NCI-H748 (cell line): ENCODE measurements at regions not wholly inside any gene's neighbourhood (a gene's known extent, or its start where the extent isn't known, plus 50 kb on each side); places are given as distances from the start of the nearest gene placed in this dataset.
"Not testable (repeated sequence)": the region's sequence is repeated elsewhere in the genome, so short reads cannot be mapped to it uniquely, and the experiment has no call there.

ENCODE experiments used
- DNase-seq: peaks from one replicate; lab custom pipeline; 2025; ENCODE audit not compliant: unreplicated experiment; lab: John Stamatoyannopoulos, UW

- not testable (repeated sequence) for DNase-seq
Observed at GRCh38 chr12:131311279-131311722, 357.6 kb downstream of the ADGRD1 start.

GRCh38 chr12:131311764-131312163, 358.1 kb downstream of the ADGRD1 start:
- peak; percentile 9 for DNase-seq

DNA sequence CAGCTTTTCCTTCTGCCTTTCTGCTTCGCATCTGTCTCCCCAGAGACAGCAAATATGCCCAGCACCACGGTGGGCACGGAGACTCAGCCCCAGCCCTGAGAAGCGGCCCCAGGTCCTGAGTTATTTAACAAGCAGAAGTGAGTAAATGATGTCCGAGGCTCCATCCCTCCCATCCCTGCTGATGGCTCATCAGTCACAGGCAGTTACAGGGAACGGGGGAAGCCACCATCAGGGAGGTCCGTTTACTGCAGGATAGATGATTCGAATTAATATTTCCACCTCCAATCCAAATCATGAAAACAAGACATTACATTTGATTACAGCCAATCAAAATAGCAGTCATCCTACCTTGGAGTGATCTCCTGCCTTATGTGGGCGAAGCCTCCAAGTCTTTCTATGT, 358.7 kb downstream of the ADGRD1 start:
- DNase-seq, result not testable (repeated sequence)

DNA sequence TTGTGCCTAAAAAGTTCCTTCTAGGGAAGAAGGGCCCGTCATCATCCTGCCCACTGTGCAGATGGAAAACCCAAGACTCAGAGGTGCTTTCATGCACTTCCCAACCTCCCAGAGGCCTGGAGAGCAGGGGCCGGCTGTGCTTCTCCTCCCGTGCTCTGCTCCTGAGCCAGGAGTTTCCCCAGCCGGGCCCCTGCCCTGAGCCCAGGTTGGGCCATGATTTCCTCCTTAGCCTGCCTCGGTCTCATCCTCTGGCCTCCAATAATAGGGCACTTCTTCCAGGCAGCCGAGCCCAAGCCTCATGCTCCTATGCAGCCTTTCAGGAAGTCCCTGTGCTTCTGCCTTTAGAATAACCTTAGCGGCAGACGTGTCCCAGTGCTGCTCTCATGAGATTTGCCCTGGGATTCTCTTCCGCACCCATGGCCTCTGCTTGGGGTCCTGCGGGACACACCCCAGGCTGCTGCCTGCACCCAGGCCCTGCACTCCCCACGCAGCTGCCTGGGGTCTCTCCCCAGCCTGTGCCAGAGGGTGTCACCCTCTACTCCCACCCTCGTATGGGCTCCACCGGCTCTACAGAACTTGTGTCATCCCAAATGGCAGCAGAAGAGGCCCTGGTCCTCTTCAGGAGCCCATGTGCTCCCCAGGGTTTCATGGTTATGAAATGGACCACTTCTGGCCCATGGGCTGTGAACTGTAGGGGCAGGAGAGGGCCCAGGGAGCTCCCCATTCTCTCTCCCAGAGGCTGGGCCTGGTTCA, 359.3 kb downstream of the ADGRD1 start:
- no peak for DNase-seq

DNA sequence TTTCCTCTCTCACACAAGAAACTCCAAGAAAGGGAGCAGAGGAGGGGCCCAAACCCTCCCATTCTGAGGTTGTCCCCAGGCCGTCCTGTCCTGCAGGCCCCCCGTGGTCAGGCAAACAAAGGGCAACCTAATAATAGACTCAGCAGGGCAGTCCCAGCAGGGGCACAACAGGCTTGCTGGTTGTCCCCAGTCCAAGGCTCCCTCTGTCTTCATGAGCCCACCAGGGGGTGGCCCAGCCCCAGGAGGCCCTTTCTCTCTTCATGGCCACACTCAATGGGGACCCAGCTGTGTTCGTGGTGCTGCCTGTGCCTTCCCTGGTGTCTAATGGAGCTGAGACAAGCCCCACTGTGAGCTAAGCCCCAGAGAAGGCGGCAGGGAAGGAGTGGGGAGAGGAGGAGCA, 359.9 kb downstream of the ADGRD1 start:
- no peak for DNase-seq

DNA sequence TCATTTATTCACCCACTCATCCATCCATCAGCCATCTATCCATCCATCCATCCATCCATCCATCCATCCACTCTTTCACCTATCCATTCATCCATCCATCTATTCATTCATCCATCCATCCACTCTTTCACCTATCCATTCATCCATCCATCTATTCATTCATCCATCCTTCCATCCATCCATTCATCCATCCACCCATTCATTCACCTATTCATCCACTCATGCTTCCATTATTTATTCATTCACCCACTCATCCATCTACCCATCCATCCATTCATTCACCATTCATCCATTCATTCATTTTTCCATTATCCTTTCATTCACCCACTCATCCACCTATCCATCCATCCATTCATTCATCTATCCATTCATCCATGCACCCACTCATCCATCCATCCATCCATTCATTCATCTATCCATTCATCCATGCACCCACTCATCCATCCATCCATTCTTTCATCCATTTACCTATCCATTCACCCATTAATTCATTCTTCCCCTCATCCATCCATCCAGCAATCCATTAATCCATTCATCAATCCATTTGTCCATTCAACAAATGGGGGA, 360.9 kb downstream of the ADGRD1 start:
- DNase-seq, result no peak

DNA sequence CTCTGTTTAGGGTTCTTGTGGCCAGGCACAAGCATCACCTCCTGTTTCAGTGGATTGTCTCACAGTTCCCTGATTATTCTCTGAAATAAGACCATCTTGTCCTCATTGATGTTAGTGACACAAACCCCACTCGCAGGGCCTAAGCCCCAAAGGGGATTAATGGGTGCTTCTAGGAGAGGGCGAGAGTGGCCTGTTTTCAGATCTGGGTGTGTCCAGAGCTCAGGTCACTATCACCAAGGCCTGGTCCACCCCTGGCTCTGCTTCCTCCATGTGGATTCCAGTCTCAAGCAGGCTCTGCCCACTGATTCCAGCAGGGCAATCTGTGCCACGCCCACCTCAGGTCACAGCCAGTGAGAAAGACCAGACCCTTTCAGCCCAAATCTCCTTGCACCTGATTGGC, 361.9 kb downstream of the ADGRD1 start:
- no peak for DNase-seq

DNA sequence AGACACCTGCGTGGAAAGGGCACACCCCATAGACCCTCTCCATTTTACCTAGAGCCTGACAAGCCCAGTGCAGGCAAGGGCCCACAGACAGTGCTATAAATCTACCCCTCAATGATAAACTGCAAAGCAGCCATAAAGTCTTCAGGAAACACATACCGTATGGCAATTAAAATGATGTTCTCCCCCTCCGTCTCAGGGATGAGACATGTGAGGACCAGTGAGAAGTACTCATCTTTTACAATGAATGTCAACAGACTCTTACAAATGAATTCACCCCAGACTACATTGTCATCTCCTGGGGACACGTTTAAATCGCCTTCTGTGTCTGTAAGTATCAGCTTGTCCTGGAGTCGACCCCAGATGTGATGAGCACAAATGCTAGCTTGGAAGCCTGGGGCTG, 362.7 kb downstream of the ADGRD1 start:
- DNase-seq, result no peak

GRCh38 chr12:131318045-131318685, 364.5 kb downstream of the ADGRD1 start:
- DNase-seq, result no peak

GRCh38 chr12:131321988-131322387, 368.3 kb downstream of the ADGRD1 start:
- DNase-seq, result no peak

DNA sequence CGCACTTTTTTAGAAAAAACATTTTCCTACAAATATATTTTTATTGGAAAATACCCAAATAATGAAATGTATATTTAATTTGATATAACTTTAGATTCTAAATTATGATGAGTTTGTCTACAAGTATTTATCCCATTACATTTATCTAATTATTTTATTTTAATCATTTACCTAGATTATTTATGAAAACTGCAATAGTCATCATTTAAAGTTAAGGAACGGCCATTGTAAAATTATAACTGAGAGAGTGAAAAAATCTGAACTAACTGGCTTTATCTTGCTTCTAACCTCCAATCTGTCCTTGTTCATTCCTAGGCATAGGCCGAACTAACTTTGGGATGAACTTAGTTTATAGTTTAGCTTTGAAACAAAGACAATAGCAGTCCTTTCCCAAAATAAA, 368.8 kb downstream of the ADGRD1 start:
- DNase-seq, result not testable (repeated sequence)

DNA sequence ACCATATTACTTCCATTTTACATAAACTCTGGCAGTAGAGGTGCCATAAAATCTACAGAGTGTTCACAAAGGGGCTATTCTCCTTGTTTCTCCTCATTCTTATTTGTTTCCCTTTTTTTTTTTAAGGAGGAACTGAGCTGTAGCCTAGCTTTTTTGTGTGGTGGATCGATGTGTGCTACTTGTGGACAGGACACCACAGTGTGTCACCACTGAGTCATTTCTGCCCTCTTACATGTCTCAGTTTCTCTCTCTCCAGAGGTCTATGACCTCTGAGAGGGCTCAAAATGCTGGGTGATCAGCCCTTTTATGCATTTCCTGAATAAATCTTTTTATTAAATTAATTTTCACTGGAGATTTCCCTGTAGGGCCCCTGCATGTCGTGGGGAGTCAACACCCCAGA, 370.2 kb downstream of the ADGRD1 start:
- DNase-seq, result no peak

GRCh38 chr12:131327521-131328488, 374.1 kb downstream of the ADGRD1 start:
- DNase-seq, result no peak

DNA sequence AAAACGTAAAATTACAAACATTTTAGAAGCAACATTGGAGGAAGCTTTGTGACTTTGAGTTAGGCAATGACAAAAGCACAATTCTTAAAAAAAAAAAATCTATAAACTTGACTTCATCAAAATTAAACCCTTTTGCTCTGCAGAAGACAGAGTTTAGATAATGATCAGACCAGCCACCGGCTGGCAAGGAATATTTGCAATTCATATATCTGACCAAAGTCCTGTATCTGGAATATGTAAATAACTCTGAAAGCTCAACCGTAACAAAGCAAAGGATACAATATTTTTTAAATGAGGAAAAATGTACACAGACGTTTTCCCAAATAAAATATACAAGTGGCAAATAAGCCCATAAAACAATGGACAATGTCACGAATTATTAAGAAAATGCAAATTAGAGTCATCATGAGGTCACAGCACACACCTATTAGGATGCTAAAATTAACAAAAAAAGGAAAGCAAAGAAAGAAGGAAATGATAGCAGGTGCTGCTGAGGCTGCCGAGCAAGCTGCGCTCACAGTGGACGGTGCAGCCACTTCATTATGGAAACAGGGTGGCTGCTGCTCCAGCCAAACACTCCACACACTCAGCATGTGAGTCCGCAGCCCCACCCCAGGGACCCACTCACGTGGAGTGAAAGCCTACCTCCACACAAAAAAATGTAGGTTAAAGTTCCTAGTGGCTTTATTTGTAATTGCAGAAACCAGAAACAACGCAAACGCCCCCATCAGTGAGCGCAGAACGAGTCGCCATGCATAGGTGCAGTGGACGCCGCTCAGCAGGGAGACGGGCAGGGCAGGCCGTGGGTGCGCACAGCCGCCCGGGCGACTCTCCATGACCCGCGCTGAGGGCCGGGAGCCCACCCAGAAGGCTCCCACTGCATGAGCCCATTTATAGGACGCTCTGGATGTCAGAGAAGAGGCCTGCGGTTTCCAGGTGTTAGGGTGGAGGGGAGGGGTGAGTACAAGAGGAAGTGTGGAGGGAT, 375.4 kb downstream of the ADGRD1 start:
- not testable (repeated sequence) for DNase-seq

GRCh38 chr12:131330106-131330815, 376.6 kb downstream of the ADGRD1 start:
- no peak for DNase-seq

- no peak for DNase-seq
Observed at GRCh38 chr12:131331148-131331750, 377.5 kb downstream of the ADGRD1 start.

- DNase-seq, result no peak
Observed at GRCh38 chr12:131332224-131332623, 378.5 kb downstream of the ADGRD1 start.

GRCh38 chr12:131333136-131333535, 377.8 kb upstream of the SFSWAP start:
- no peak for DNase-seq
